Neutrophil (primary cell): ENCODE measurements at regions not wholly inside any gene's neighbourhood (a gene's known extent, or its start where the extent isn't known, plus 50 kb on each side); places are given as distances from the start of the nearest gene placed in this dataset.

Experiments used
- H3K27ac ChIP-seq: fragments of 200-600 bp; sonication (generic); 2 replicates; pipeline ENCODE4 v1.5.1; 2016; ENCODE audit warnings: mild to moderate bottlenecking, moderate library complexity
- H3K27me3 ChIP-seq: fragments of 200-600 bp; sonication (generic); 2 replicates; pipeline ENCODE4 v1.6.0; 2016; ENCODE audit warnings: mild to moderate bottlenecking
- H3K36me3 ChIP-seq: fragments of 200-600 bp; sonication (generic); 2 replicates; pipeline ENCODE4 v1.5.1; 2017
- H3K4me1 ChIP-seq, 2 experiments: fragments of 200-600 bp in 1 of 2; sonication (generic) in 1 of 2; 1 replicate in 1 of 2; 2 replicates in 1 of 2; pipeline versions ENCODE4 v1.5.1 to v1.6.1; 2013 to 2016; ENCODE audit warnings: low read depth in 1 of 2, low read length in 1 of 2, mild to moderate bottlenecking in 1 of 2, moderate library complexity in 1 of 2; ENCODE audit not compliant: control insufficient read depth in 1 of 2, insufficient read depth in 1 of 2
- H3K4me3 ChIP-seq, 2 experiments: fragments of 200-600 bp in 1 of 2; sonication (generic) in 1 of 2; 1 replicate in 1 of 2; 2 replicates in 1 of 2; pipeline ENCODE4 v1.5.1; 2013 to 2016; ENCODE audit warnings: low read depth in 1 of 2, low read length in 1 of 2, mild to moderate bottlenecking in 1 of 2, moderate library complexity in 1 of 2
- H3K9me3 ChIP-seq: fragments of 200-600 bp; sonication (generic); 2 replicates; pipeline ENCODE4 v1.5.1; 2016
- TF ChIP-seq, protein P1 (sequence below): fragments of 200-600 bp; sonication (generic); IDR thresholded peaks from 2 replicates; pipeline ENCODE4 v1.5.1; 2016; ENCODE audit warnings: antibody characterized with exemption

- no peaks in the 10 kb centered on the region for H3K9me3 ChIP-seq
- H3K4me3 ChIP-seq: no peak overlapping the region
- H3K4me1 ChIP-seq: no peaks in the 10 kb centered on the region
- no peaks in the 10 kb centered on the region for H3K36me3 ChIP-seq
- H3K27me3 ChIP-seq: no peaks in the 10 kb centered on the region
- TF ChIP-seq, protein P1, sequence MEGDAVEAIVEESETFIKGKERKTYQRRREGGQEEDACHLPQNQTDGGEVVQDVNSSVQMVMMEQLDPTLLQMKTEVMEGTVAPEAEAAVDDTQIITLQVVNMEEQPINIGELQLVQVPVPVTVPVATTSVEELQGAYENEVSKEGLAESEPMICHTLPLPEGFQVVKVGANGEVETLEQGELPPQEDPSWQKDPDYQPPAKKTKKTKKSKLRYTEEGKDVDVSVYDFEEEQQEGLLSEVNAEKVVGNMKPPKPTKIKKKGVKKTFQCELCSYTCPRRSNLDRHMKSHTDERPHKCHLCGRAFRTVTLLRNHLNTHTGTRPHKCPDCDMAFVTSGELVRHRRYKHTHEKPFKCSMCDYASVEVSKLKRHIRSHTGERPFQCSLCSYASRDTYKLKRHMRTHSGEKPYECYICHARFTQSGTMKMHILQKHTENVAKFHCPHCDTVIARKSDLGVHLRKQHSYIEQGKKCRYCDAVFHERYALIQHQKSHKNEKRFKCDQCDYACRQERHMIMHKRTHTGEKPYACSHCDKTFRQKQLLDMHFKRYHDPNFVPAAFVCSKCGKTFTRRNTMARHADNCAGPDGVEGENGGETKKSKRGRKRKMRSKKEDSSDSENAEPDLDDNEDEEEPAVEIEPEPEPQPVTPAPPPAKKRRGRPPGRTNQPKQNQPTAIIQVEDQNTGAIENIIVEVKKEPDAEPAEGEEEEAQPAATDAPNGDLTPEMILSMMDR: no peak
- H3K27ac ChIP-seq: no peak overlapping the region
Observed at GRCh38 chr1:208646431-208646830, 402.2 kb upstream of the PLXNA2 start.

DNA sequence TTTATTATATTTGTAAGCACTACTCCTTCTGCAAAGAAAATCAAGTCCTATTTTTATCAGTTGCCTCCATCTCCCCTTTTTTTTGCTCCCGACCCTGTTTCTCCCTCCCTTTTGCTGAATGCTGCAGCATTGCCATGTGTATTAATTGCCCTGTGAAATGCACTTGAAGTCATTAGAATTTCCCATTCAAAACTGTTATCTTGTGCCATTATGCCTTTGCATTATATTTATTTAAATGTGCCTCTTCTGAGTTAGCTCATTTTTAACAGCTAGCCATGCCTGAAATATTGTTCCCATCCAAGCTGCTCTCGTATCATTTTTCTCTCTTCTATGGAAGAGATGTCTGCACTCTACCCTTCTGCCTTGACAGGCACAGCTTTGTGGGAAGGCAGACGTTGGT is 404.0 kb upstream of the PLXNA2 start:
- H3K27ac ChIP-seq: no peak overlapping the region
- H3K4me3 ChIP-seq: no peak overlapping the region
- TF ChIP-seq, protein P1: no peak
- no peaks in the 10 kb centered on the region for H3K27me3 ChIP-seq
- H3K36me3 ChIP-seq: no peaks in the 10 kb centered on the region
- no peaks in the 10 kb centered on the region for H3K4me1 ChIP-seq
- no peaks in the 10 kb centered on the region for H3K9me3 ChIP-seq

- TF ChIP-seq, protein P1: peak; percentile 84
- no peaks in the 10 kb centered on the region for H3K36me3 ChIP-seq
- no peak overlapping the region for H3K4me3 ChIP-seq
- no peaks in the 10 kb centered on the region for H3K27me3 ChIP-seq
- no peak overlapping the region for H3K27ac ChIP-seq
- no peaks in the 10 kb centered on the region for H3K9me3 ChIP-seq
- H3K4me1 ChIP-seq: no peaks in the 10 kb centered on the region
Observed at GRCh38 chr1:208652296-208653160, 408.3 kb upstream of the PLXNA2 start.

DNA sequence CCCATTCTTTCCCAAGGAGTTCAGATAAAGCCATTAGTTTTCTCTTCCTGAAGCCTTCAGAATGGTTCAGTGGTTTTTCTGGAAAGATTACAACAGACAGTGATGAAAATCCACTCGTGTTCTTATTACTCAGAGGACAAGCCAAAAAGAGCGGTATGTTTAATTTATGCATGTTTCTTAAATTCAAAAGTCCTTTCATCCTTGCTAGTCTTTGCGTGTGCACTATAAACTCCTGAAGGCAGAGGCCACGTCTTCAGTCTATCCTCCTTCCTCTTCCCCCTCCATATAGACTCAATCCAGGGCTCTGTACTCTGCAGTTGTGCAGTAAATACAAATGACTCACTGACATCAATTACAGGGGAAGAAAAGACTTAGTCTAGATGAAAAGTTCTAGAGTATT is 409.2 kb upstream of the PLXNA2 start:
- no peaks in the 10 kb centered on the region for H3K4me1 ChIP-seq

GRCh38 chr1:208654241-208654640 is 410.1 kb upstream of the PLXNA2 start:
- TF ChIP-seq, protein P1: peak; percentile 11
- Histone ChIP-seq H3K27ac (no peak overlapping the region), H3K4me3 (no peak overlapping the region), H3K36me3 (no peaks in the 10 kb centered on the region), H3K9me3 (no peaks in the 10 kb centered on the region), H3K27me3 (no peaks in the 10 kb centered on the region), H3K4me1 (no peaks in the 10 kb centered on the region)

More for the DNA sequence above, 409.2 kb upstream of the PLXNA2 start:
- H3K36me3 ChIP-seq: no peaks in the 10 kb centered on the region
- TF ChIP-seq, protein P1: no peak
- H3K27ac ChIP-seq: no peak overlapping the region
- no peaks in the 10 kb centered on the region for H3K9me3 ChIP-seq
- no peak overlapping the region for H3K4me3 ChIP-seq
- H3K27me3 ChIP-seq: no peaks in the 10 kb centered on the region
